ENCODE measurements at regions not wholly inside any gene's neighbourhood (a gene's known extent, or its start where the extent isn't known, plus 50 kb on each side); places are given as distances from the start of the nearest gene placed in this dataset.

GRCh38 chr9:23945897-23946296, 119.9 kb upstream of the ELAVL2 start:
- no peak for TF ChIP-seq CTCF (IDR thresholded peaks at IDR 0.05; ENCODE audit: poor library complexity)
- no peak for TF ChIP-seq EZH2phosphoT487 (IDR thresholded peaks at IDR 0.05; ENCODE audit: low read depth, severe bottlenecking, unreplicated experiment)
